ENCODE measurements at regions not wholly inside any gene's neighbourhood (a gene's known extent, or its start where the extent isn't known, plus 50 kb on each side); places are given as distances from the start of the nearest gene placed in this dataset.

DNA sequence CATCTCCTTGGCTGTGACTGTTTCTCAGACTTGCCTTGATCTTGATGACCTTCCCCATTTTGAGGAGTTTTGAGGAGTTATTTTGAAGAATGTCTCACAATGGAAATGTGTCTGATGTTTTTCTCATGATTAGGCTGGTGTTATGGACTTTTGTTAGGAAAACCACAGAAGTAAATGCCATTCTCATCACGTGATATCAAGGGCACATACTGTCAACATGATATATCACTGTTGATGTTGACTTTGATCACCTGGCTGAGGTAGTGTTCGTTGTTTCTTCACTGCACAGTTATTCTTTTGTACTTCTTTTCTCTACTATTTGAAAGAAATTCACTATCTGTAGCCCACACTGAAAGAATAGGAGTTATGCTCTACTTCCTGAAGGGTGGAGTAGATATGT lies 194.7 kb upstream of the MPHOSPH6 start:
- no CpG with 5 or more reads among the region's 2 CpGs for WGBS (ENCODE audit: insufficient coverage)
- Mint-ChIP-seq H3K36me3 (no peaks in the 10 kb centered on the region), H3K9me3 (peaks cover 0 to 2% (median 0%) of the 10 kb centered on the region in 7 donors), H3K27me3 (ENCODE audit: low read depth in 3 of 3) (peaks cover 0 to 6% (median 5%) of the 10 kb centered on the region in 3 donors), H3K4me3 (no peak overlapping the region), H3K27ac (no peak overlapping the region), H3K4me1 (no peaks in the 10 kb centered on the region)
- no peak for DNase-seq
- H3K9me3 ChIP-seq (replicated peaks in 1 of 2; ENCODE audit: control insufficient read depth in 1 of 2, insufficient read depth in 1 of 2, low read length in 2 of 2) = no peaks in the 10 kb centered on the region
- H3K79me2 ChIP-seq (ENCODE audit: insufficient read depth, low read length) = no peaks in the 10 kb centered on the region
- H3K4me2 ChIP-seq (replicated peaks; ENCODE audit: extremely low read depth, low read length, poor library complexity, severe bottlenecking) = no peak overlapping the region
- no peak overlapping the region for H3K9ac ChIP-seq (ENCODE audit: insufficient read depth, low read length, poor library complexity, severe bottlenecking)
- intact Hi-C loops (cut with micrococcal nuclease) = no loop called here
- TF ChIP-seq, protein P1, sequence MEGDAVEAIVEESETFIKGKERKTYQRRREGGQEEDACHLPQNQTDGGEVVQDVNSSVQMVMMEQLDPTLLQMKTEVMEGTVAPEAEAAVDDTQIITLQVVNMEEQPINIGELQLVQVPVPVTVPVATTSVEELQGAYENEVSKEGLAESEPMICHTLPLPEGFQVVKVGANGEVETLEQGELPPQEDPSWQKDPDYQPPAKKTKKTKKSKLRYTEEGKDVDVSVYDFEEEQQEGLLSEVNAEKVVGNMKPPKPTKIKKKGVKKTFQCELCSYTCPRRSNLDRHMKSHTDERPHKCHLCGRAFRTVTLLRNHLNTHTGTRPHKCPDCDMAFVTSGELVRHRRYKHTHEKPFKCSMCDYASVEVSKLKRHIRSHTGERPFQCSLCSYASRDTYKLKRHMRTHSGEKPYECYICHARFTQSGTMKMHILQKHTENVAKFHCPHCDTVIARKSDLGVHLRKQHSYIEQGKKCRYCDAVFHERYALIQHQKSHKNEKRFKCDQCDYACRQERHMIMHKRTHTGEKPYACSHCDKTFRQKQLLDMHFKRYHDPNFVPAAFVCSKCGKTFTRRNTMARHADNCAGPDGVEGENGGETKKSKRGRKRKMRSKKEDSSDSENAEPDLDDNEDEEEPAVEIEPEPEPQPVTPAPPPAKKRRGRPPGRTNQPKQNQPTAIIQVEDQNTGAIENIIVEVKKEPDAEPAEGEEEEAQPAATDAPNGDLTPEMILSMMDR (IDR thresholded peaks at IDR 0.05) = no peak
- no peak overlapping the region for H3K4me3 ChIP-seq (replicated peaks in 1 of 3; ENCODE audit: low read depth in 2 of 3, low read length in 3 of 3)
- no peaks in the 10 kb centered on the region for H4K20me1 ChIP-seq (ENCODE audit: insufficient read depth, low read length)
- no peaks in the 10 kb centered on the region for H3K27me3 ChIP-seq (ENCODE audit: control insufficient read depth in 2 of 2, insufficient read depth in 2 of 2, low read length in 2 of 2)
- no peak overlapping the region for H2AFZ ChIP-seq (ENCODE audit: insufficient read depth, low read depth, low read length, poor library complexity, severe bottlenecking)
- no peak overlapping the region for H3K27ac ChIP-seq (ENCODE audit: low read depth in 1 of 2, low read length in 2 of 2)
- no peaks in the 10 kb centered on the region for H3K4me1 ChIP-seq (ENCODE audit: control insufficient read depth in 1 of 2, insufficient read depth in 2 of 2, low read length in 2 of 2)
- H3K36me3 ChIP-seq (replicated peaks in 1 of 2; ENCODE audit: control insufficient read depth in 1 of 2, insufficient read depth in 2 of 2, low read length in 2 of 2) = no peaks in the 10 kb centered on the region

DNA sequence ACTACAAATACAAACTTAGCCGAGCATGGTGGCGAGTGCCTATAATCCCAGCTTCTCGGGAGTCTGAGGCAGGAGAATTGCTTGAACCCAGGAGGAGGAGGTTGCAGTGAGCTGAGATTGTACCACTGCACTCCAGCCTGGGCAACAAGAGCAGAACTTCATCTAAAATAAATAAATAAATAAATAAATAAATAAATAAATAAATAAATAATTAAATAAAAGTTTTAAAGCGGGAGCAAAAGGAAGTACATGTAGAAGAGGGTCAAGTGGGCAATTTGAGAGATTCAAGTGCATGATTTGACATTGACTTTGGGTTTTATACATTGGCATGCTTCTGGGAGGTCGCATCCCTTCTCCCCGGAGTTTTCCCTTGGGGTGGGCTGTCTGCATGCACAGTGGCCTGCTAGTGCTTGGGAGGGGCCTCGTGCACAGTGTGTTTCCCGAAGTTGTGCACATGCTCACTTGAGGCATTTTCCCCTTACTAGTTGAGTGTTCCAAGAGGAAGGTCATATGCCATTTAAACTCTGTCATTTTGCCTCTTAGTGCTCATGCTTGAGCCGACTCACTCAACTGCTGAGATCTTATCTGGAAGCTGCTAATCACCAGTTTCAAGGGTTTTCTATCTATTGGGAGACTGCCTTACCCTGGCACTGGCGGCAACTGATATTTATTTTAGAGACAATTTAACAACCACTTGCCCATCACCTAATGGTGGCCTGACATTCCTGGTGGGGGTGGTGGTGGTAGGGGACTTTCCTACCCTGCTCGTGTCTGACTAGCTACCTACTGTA lies 193.2 kb upstream of the MPHOSPH6 start:
- Histone ChIP-seq H3K36me3 (replicated peaks in 1 of 2; ENCODE audit: control insufficient read depth in 1 of 2, insufficient read depth in 2 of 2, low read length in 2 of 2) (no peaks in the 10 kb centered on the region), H2AFZ (ENCODE audit: insufficient read depth, low read depth, low read length, poor library complexity, severe bottlenecking) (no peak overlapping the region), H3K4me3 (replicated peaks in 1 of 3; ENCODE audit: low read depth in 2 of 3, low read length in 3 of 3) (no peak overlapping the region), H4K20me1 (ENCODE audit: insufficient read depth, low read length) (no peaks in the 10 kb centered on the region), H3K4me2 (replicated peaks; ENCODE audit: extremely low read depth, low read length, poor library complexity, severe bottlenecking) (no peak overlapping the region), H3K27ac (ENCODE audit: low read depth in 1 of 2, low read length in 2 of 2) (no peak overlapping the region), H3K4me1 (ENCODE audit: control insufficient read depth in 1 of 2, insufficient read depth in 2 of 2, low read length in 2 of 2) (no peaks in the 10 kb centered on the region), H3K9me3 (replicated peaks in 1 of 2; ENCODE audit: control insufficient read depth in 1 of 2, insufficient read depth in 1 of 2, low read length in 2 of 2) (no peaks in the 10 kb centered on the region), H3K9ac (ENCODE audit: insufficient read depth, low read length, poor library complexity, severe bottlenecking) (no peak overlapping the region), H3K27me3 (ENCODE audit: control insufficient read depth in 2 of 2, insufficient read depth in 2 of 2, low read length in 2 of 2) (no peaks in the 10 kb centered on the region), H3K79me2 (ENCODE audit: insufficient read depth, low read length) (no peaks in the 10 kb centered on the region)
- Mint-ChIP-seq H3K9me3 (peaks cover 0 to 3% (median 0%) of the 10 kb centered on the region in 7 donors), H3K27me3 (ENCODE audit: low read depth in 3 of 3) (peaks cover 4 to 6% (median 5%) of the 10 kb centered on the region in 3 donors), H3K27ac (no peak overlapping the region), H3K4me1 (no peaks in the 10 kb centered on the region), H3K36me3 (no peaks in the 10 kb centered on the region), H3K4me3 (no peak overlapping the region)
- WGBS (ENCODE audit: insufficient coverage) = 75% methylated on average over 2 of the region's 11 CpGs
- intact Hi-C loops (cut with micrococcal nuclease) = no loop called here
- DNase-seq = no peak
- TF ChIP-seq, protein P1 (IDR thresholded peaks at IDR 0.05) = no peak

Data from CD14-positive monocyte (primary cell).